ENCODE measurements at regions not wholly inside any gene's neighbourhood (a gene's known extent, or its start where the extent isn't known, plus 50 kb on each side); places are given as distances from the start of the nearest gene placed in this dataset.
A peak's percentile ranks its signal among the peaks of the same experiment; 100 is the strongest.

DNA sequence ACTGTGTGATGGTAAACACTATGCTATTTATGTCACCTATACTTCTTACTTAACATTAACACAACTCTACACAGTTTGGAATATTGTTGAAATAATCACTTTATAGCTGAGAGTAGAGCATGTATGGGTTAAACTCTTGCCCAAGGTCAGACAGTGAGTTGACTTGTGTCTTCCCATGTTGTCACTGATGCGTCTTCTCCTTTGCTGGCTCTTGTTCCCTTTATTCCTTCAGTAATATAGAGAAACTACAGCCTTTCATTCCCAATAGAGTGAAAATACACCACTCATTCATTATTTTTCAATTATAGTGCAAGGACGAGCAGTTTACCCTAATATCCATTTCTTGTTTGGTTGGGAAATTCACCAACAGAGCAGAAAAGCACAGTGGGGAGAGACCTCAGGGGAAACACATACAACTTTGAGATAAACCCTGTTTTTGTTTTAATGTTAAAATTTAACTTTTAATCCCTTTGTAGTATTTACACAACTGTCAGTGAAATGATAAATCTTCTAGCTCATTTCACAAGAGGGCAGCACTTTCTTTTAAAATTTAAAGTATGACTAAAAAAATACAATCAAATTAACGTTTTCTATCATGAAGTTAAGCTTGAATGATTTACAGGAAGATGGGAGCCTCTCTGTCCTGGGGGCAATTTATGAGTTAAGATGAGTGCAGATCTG is 363.0 kb downstream of the UTRN start (continued):
- TF ChIP-seq, protein P1, sequence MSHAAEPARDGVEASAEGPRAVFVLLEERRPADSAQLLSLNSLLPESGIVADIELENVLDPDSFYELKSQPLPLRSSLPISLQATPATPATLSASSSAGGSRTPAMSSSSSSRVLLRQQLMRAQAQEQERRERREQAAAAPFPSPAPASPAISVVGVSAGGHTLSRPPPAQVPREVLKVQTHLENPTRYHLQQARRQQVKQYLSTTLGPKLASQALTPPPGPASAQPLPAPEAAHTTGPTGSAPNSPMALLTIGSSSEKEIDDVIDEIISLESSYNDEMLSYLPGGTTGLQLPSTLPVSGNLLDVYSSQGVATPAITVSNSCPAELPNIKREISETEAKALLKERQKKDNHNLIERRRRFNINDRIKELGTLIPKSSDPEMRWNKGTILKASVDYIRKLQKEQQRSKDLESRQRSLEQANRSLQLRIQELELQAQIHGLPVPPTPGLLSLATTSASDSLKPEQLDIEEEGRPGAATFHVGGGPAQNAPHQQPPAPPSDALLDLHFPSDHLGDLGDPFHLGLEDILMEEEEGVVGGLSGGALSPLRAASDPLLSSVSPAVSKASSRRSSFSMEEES (CRISPR knock-in tag; IDR thresholded peaks at IDR 0.05), result no peak
- no peak for TF ChIP-seq ZNF343 (CRISPR knock-in tag; IDR thresholded peaks at IDR 0.05)
- TF ChIP-seq ZBTB42 (CRISPR knock-in tag; IDR thresholded peaks at IDR 0.05), result no peak
- TF ChIP-seq, protein P2, sequence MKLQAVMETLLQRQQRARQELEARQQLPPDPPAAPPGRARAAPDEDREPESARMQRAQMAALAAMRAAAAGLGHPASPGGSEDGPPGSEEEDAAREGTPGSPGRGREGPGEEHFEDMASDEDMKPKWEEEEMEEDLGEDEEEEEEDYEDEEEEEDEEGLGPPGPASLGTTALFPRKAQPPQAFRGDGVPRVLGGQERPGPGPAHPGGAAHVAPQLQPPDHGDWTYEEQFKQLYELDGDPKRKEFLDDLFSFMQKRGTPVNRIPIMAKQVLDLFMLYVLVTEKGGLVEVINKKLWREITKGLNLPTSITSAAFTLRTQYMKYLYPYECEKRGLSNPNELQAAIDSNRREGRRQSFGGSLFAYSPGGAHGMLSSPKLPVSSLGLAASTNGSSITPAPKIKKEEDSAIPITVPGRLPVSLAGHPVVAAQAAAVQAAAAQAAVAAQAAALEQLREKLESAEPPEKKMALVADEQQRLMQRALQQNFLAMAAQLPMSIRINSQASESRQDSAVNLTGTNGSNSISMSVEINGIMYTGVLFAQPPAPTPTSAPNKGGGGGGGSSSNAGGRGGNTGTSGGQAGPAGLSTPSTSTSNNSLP (IDR thresholded peaks at IDR 0.05; ENCODE audit: low read depth, low read length), result peak; percentile 95
- no peak for TF ChIP-seq SMC3 (IDR thresholded peaks at IDR 0.05; ENCODE audit: low read length)
- TF ChIP-seq ATF5 (CRISPR knock-in tag; IDR thresholded peaks at IDR 0.05; ENCODE audit: low read depth), result no peak
- TF ChIP-seq BHLHE40 (IDR thresholded peaks at IDR 0.05; ENCODE audit: low read length), result no peak
- no peak for TF ChIP-seq ZNF616 (CRISPR knock-in tag; IDR thresholded peaks at IDR 0.05; ENCODE audit: low read depth)
- no peak for TF ChIP-seq NCOA5 (CRISPR knock-in tag; IDR thresholded peaks at IDR 0.05)
- TF ChIP-seq SP140L (CRISPR knock-in tag; IDR thresholded peaks at IDR 0.05; ENCODE audit: borderline replicate concordance), result no peak
- TF ChIP-seq NR2F1 (CRISPR knock-in tag; IDR thresholded peaks at IDR 0.05), result 0 out of 4 replicates have a peak, but pooled peaks of 1 of the 2 experiments have one; percentile 25
- TF ChIP-seq SOX13 (IDR thresholded peaks at IDR 0.05), result 0 out of 2 replicates have a peak, but pooled peaks have one; percentile 26
- peak in 1 of 2 experiments; percentile 94; a peak in 2 of 4 replicates for TF ChIP-seq SOX13 (CRISPR knock-in tag; conservative IDR thresholded peaks at IDR 0.05 in 1 of 2, IDR thresholded peaks at IDR 0.05 in 1 of 2)
- peak; percentile 76 for TF ChIP-seq MED1 (CRISPR knock-in tag; IDR thresholded peaks at IDR 0.05)
- TF ChIP-seq CC2D1A (CRISPR knock-in tag; IDR thresholded peaks at IDR 0.05), result no peak
- TF ChIP-seq, protein P3, sequence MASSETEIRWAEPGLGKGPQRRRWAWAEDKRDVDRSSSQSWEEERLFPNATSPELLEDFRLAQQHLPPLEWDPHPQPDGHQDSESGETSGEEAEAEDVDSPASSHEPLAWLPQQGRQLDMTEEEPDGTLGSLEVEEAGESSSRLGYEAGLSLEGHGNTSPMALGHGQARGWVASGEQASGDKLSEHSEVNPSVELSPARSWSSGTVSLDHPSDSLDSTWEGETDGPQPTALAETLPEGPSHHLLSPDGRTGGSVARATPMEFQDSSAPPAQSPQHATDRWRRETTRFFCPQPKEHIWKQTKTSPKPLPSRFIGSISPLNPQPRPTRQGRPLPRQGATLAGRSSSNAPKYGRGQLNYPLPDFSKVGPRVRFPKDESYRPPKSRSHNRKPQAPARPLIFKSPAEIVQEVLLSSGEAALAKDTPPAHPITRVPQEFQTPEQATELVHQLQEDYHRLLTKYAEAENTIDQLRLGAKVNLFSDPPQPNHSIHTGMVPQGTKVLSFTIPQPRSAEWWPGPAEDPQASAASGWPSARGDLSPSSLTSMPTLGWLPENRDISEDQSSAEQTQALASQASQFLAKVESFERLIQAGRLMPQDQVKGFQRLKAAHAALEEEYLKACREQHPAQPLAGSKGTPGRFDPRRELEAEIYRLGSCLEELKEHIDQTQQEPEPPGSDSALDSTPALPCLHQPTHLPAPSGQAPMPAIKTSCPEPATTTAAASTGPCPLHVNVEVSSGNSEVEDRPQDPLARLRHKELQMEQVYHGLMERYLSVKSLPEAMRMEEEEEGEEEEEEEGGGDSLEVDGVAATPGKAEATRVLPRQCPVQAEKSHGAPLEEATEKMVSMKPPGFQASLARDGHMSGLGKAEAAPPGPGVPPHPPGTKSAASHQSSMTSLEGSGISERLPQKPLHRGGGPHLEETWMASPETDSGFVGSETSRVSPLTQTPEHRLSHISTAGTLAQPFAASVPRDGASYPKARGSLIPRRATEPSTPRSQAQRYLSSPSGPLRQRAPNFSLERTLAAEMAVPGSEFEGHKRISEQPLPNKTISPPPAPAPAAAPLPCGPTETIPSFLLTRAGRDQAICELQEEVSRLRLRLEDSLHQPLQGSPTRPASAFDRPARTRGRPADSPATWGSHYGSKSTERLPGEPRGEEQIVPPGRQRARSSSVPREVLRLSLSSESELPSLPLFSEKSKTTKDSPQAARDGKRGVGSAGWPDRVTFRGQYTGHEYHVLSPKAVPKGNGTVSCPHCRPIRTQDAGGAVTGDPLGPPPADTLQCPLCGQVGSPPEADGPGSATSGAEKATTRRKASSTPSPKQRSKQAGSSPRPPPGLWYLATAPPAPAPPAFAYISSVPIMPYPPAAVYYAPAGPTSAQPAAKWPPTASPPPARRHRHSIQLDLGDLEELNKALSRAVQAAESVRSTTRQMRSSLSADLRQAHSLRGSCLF (CRISPR knock-in tag; IDR thresholded peaks at IDR 0.05; ENCODE audit: borderline replicate concordance), result no peak
- TF ChIP-seq SRSF9 (IDR thresholded peaks at IDR 0.05; ENCODE audit: borderline replicate concordance, insufficient read depth, low read depth, low read length, poor library complexity, severe bottlenecking), result no peak
- TF ChIP-seq SKIL (CRISPR knock-in tag; IDR thresholded peaks at IDR 0.05; ENCODE audit: borderline replicate concordance), result no peak

All from HepG2 (cell line).